Activated CD8-positive, alpha-beta memory T cell treated with anti-CD3 and anti-CD28 coated beads, Interleukin-2, amount 10 ng/mL, durations not matched to agents 7 days and 5 days (primary cell): ENCODE measurements at regions not wholly inside any gene's neighbourhood (a gene's known extent, or its start where the extent isn't known, plus 50 kb on each side); places are given as distances from the start of the nearest gene placed in this dataset.

Experiments used
- ATAC-seq: fragments of 150-1000 bp; cut with Tn5 transposase; one replicate; pipeline ENCODE4 v1.10.0; 2021; ENCODE audit warnings: moderate library complexity
- CTCF ChIA-PET: fragments of 350-600 bp; sonication (Branson Sonifier 250); formaldehyde crosslinking; loops from one replicate; lab custom pipeline; 2021; ENCODE audit warnings: antibody characterized with exemption; lab: Charles Lee
- DNase-seq: peaks from one replicate; pipeline ENCODE4 v3.0.0-alpha.2; 2020
- H3K27ac Mint-ChIP-seq: one replicate; pipeline ENCODE4 v1.8.0; 2021; ENCODE audit warnings: mild to moderate bottlenecking, mixed read lengths
- H3K27me3 Mint-ChIP-seq: one replicate; pipeline ENCODE4 v1.8.0; 2021; ENCODE audit warnings: mixed read lengths
- H3K36me3 Mint-ChIP-seq: one replicate; pipeline ENCODE4 v1.8.0; 2021; ENCODE audit warnings: mild to moderate bottlenecking, mixed read lengths
- H3K4me1 Mint-ChIP-seq: one replicate; pipeline ENCODE4 v1.8.0; 2021; ENCODE audit warnings: mixed read lengths
- H3K4me3 Mint-ChIP-seq: one replicate; pipeline ENCODE4 v1.8.0; 2021; ENCODE audit warnings: mild to moderate bottlenecking, moderate library complexity, mixed read lengths
- H3K9me3 Mint-ChIP-seq: one replicate; pipeline ENCODE4 v1.8.0; 2022; ENCODE audit warnings: low read depth, mixed read lengths

- DNase-seq: no peak
- no peak for ATAC-seq
- CTCF ChIA-PET: no interaction called here
- Mint-ChIP-seq H3K27ac (no peak overlapping the region), H3K4me3 (no peak overlapping the region), H3K9me3 (no peaks in the 10 kb centered on the region), H3K4me1 (no peaks in the 10 kb centered on the region), H3K27me3 (no peaks in the 10 kb centered on the region), H3K36me3 (no peaks in the 10 kb centered on the region)
These were observed 230.8 kb downstream of the GASK1B start for GRCh38 chr4:157942017-157942416.

- H3K36me3 Mint-ChIP-seq: no peaks in the 10 kb centered on the region
- CTCF ChIA-PET: no interaction called here
These were observed 238.7 kb downstream of the GASK1B start for GRCh38 chr4:157934151-157934550.

GRCh38 chr4:157932936-157933335, 239.9 kb downstream of the GASK1B start:
- CTCF ChIA-PET: no interaction called here
- DNase-seq (no peak), ATAC-seq (no peak)
- Mint-ChIP-seq H3K9me3 (no peaks in the 10 kb centered on the region), H3K4me1 (no peaks in the 10 kb centered on the region), H3K27ac (no peak overlapping the region), H3K27me3 (no peaks in the 10 kb centered on the region), H3K4me3 (no peak overlapping the region), H3K36me3 (no peaks in the 10 kb centered on the region)

More at GRCh38 chr4:157934151-157934550, 238.7 kb downstream of the GASK1B start:
- Mint-ChIP-seq H3K27ac (no peak overlapping the region), H3K27me3 (no peaks in the 10 kb centered on the region), H3K9me3 (no peaks in the 10 kb centered on the region), H3K4me1 (no peaks in the 10 kb centered on the region), H3K4me3 (no peak overlapping the region)
- no peak for DNase-seq
- no peak for ATAC-seq

GRCh38 chr4:157929486-157929885, 243.3 kb downstream of the GASK1B start:
- Mint-ChIP-seq H3K4me3 (no peak overlapping the region), H3K9me3 (peaks cover 4% of the 10 kb centered on the region), H3K36me3 (no peaks in the 10 kb centered on the region), H3K4me1 (no peaks in the 10 kb centered on the region), H3K27me3 (no peaks in the 10 kb centered on the region), H3K27ac (no peak overlapping the region)
- no peak for DNase-seq
- CTCF ChIA-PET: no interaction called here
- no peak for ATAC-seq

DNA sequence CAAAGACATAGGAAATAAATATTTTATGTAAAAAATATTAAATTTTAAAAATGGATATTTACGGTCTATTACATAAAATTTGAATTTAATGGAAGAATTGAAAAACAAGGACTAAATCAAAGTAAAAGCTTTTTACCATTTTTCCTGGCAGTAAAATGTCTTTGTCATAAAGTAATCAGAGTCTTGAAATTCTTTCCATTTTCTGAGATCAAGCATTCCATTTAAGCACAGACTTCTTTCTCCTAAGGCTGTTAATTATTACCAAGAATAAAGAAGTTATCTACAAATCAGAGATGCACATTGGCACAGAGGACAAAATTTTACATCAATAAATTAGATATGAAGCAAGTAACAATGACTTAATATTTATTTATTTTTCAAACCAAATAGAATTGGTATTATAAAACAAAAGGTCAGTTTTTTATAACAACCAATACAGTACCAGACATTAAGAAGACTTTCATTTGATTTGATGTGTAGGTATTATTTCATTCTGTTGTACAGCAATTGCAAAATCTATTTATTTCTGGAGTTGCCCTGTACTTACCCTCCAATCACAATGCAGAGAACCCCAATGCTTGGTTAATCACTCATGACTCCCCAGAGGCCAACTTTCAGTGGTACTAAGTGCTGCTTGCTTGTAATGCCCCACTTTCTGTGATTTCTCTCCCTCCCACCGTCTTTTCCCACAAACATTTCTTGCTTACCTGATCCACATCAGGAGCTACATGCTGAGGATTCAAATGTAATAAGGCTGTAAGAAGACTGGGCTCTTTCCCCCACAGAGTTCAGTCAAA, 254.6 kb downstream of the GASK1B start:
- Mint-ChIP-seq H3K9me3 (peaks cover 5% of the 10 kb centered on the region), H3K4me1 (no peaks in the 10 kb centered on the region), H3K4me3 (no peak overlapping the region), H3K27me3 (no peaks in the 10 kb centered on the region), H3K27ac (no peak overlapping the region), H3K36me3 (no peaks in the 10 kb centered on the region)
- ATAC-seq: no peak
- DNase-seq: no peak
- CTCF ChIA-PET: no interaction called here

- Mint-ChIP-seq H3K36me3 (no peaks in the 10 kb centered on the region), H3K27me3 (no peaks in the 10 kb centered on the region), H3K9me3 (no peaks in the 10 kb centered on the region), H3K4me3 (no peak overlapping the region), H3K27ac (no peak overlapping the region), H3K4me1 (no peaks in the 10 kb centered on the region)
- CTCF ChIA-PET: no interaction called here
- no peak for DNase-seq
- no peak for ATAC-seq
These were observed 260.6 kb downstream of the GASK1B start for GRCh38 chr4:157912212-157912611.

DNA sequence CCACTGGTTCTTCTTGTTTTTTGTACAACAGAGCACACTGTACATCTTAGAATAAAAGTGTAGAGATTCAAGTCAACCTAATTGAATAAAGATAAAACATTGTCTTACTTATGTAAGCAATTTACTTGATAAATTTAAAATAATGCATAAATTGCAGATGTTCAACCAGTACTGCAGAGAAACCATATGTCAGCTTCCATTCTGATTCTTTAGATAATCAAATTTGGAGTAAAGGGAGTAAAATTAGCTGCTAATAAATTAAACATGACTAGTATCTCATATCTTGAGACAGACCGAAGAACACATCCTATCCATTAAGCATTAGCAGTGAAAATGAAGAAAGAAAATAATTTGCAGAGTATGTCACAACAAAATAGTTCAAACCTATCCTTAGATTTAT, 261.2 kb downstream of the GASK1B start:
- Mint-ChIP-seq H3K4me1 (no peaks in the 10 kb centered on the region), H3K27me3 (no peaks in the 10 kb centered on the region), H3K36me3 (no peaks in the 10 kb centered on the region), H3K27ac (no peak overlapping the region), H3K9me3 (no peaks in the 10 kb centered on the region), H3K4me3 (no peak overlapping the region)
- DNase-seq (no peak), ATAC-seq (no peak)
- CTCF ChIA-PET: no interaction called here

- Mint-ChIP-seq H3K36me3 (no peaks in the 10 kb centered on the region), H3K4me3 (no peak overlapping the region), H3K27me3 (no peaks in the 10 kb centered on the region), H3K9me3 (no peaks in the 10 kb centered on the region), H3K4me1 (no peaks in the 10 kb centered on the region), H3K27ac (no peak overlapping the region)
- ATAC-seq (no peak), DNase-seq (no peak)
- CTCF ChIA-PET: no interaction called here
These were observed 264.1 kb downstream of the GASK1B start for GRCh38 chr4:157908691-157909090.

- CTCF ChIA-PET: no interaction called here
- no peaks in the 10 kb centered on the region for H3K27me3 Mint-ChIP-seq
- no peak overlapping the region for H3K27ac Mint-ChIP-seq
- no peaks in the 10 kb centered on the region for H3K9me3 Mint-ChIP-seq
- H3K36me3 Mint-ChIP-seq: no peaks in the 10 kb centered on the region
- ATAC-seq: no peak
- no peak overlapping the region for H3K4me3 Mint-ChIP-seq
- DNase-seq: no peak
- H3K4me1 Mint-ChIP-seq: no peaks in the 10 kb centered on the region
These were observed 264.8 kb downstream of the GASK1B start for GRCh38 chr4:157908031-157908430.

DNA sequence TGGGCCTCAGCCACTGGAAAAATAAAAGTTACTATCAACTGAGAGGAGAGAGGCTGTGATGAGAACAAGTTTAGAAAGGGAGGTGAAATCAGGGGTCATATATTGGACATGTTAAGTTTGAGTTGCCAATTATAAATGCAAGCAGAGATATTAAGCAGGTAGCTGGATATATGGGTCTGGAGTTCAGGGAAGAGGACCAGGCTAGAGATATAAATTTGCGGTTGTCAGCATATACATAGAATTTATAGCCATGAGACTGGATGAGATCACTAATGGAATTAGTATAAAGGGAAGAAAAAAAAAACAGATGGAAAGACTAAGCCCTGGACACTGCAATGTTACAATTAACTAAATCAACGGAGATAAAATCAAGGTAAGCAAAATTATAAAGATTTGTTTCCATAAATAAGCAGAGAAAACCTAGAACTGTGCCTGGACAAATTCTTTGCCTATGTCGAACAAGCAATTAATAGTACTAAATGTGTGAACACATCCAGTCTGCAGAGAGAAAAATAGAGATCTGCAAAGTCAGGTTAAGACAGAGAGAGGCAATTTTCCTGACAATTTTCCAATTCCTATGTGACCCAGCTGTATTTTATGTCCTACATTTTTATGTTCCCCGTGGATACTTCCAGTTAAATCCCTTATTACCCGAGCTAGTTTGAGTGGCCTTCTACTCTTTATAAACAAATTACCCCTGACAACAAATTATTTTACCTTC, 265.4 kb downstream of the GASK1B start:
- Mint-ChIP-seq H3K36me3 (no peaks in the 10 kb centered on the region), H3K27me3 (no peaks in the 10 kb centered on the region), H3K4me1 (no peaks in the 10 kb centered on the region), H3K4me3 (no peak overlapping the region), H3K9me3 (no peaks in the 10 kb centered on the region), H3K27ac (no peak overlapping the region)
- ATAC-seq (no peak), DNase-seq (no peak)
- CTCF ChIA-PET: no interaction called here

- no peak overlapping the region for H3K27ac Mint-ChIP-seq
- no peak for DNase-seq
- no peak overlapping the region for H3K4me3 Mint-ChIP-seq
- no peaks in the 10 kb centered on the region for H3K27me3 Mint-ChIP-seq
- H3K36me3 Mint-ChIP-seq: no peaks in the 10 kb centered on the region
- H3K4me1 Mint-ChIP-seq: no peaks in the 10 kb centered on the region
- no peaks in the 10 kb centered on the region for H3K9me3 Mint-ChIP-seq
- ATAC-seq: no peak
- CTCF ChIA-PET: no interaction called here
These were observed 273.8 kb downstream of the GASK1B start for GRCh38 chr4:157898836-157899605.

DNA sequence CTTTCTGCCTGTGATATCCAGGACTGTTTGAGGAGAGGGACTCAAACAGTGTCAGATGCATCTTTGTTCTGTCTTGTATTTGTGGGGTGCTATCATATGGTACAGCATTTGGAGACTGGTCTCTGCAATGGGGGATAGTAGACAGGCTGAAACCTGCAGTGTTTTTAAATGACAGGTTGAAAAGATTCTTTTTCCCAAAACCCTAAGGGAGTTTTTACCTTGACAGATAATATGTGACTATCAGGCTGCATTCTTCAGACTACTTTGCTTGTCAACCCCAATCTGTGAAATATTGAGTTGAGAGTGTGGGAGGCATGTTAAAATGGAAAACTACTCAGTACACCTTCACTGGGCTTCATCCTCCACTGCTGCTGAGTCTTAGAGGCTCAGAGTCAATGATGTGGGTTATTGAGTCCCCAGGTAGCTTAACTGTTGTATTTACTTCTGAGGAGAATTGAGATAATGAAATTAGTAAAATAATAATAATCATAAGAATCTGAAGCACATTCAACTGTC, 274.9 kb downstream of the GASK1B start:
- no peak for ATAC-seq
- CTCF ChIA-PET: no interaction called here
- no peaks in the 10 kb centered on the region for H3K9me3 Mint-ChIP-seq
- H3K36me3 Mint-ChIP-seq: no peaks in the 10 kb centered on the region
- no peaks in the 10 kb centered on the region for H3K27me3 Mint-ChIP-seq
- no peak overlapping the region for H3K27ac Mint-ChIP-seq
- no peak overlapping the region for H3K4me3 Mint-ChIP-seq
- no peaks in the 10 kb centered on the region for H3K4me1 Mint-ChIP-seq
- no peak for DNase-seq

DNA sequence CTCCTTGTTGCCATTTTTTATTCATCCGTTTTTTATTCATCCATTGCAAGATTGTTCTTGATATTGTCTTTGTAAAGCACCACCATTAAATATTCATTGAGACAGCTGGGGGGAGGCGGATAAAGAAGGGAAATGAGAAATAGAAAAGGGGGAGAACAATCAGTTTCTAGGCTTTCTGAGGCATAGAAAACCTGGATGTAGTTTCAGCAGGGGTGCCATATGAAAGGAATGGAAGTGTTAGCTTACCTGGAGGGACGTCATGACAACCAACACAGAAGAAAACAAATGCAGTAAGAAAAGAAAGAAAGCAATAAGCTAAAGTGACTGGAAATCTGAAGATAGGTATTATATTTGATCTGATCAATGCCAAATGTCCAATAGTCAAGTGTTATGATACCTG, 276.1 kb downstream of the GASK1B start:
- H3K27ac Mint-ChIP-seq: no peak overlapping the region
- H3K4me3 Mint-ChIP-seq: no peak overlapping the region
- CTCF ChIA-PET: no interaction called here
- H3K36me3 Mint-ChIP-seq: no peaks in the 10 kb centered on the region
- ATAC-seq (no peak), DNase-seq (no peak)
- no peaks in the 10 kb centered on the region for H3K27me3 Mint-ChIP-seq
- H3K9me3 Mint-ChIP-seq: no peaks in the 10 kb centered on the region
- no peaks in the 10 kb centered on the region for H3K4me1 Mint-ChIP-seq
